Activated B cell treated with CpG ODN at 0.5 μM for 24 hours (primary cell): ENCODE measurements at regions not wholly inside any gene's neighbourhood (a gene's known extent, or its start where the extent isn't known, plus 50 kb on each side); places are given as distances from the start of the nearest gene placed in this dataset.

ENCODE experiments used
- ATAC-seq: fragments of 200-7000 bp; cut with Tn5 transposase; one replicate; pipeline ENCODE4 v1.10.0; 2021; ENCODE audit warnings: low read depth, mild to moderate bottlenecking, moderate library complexity
- CTCF ChIA-PET: fragments of 350-600 bp; sonication (Branson Sonifier 250); formaldehyde crosslinking; loops from one replicate; lab custom pipeline; 2021; ENCODE audit warnings: antibody characterized with exemption; lab: Charles Lee
- POLR2A ChIA-PET: fragments of 350-600 bp; sonication (Branson Sonifier 250); formaldehyde crosslinking; loops from one replicate; lab custom pipeline; 2021; ENCODE audit warnings: antibody characterized with exemption; lab: Charles Lee
- DNase-seq: peaks from one replicate; pipeline ENCODE4 v3.0.0; 2022
- H3K27ac Mint-ChIP-seq: one replicate; pipeline ENCODE4 v1.8.0; 2020; ENCODE audit warnings: mixed read lengths
- H3K27me3 Mint-ChIP-seq: one replicate; pipeline ENCODE4 v1.8.0; 2021; ENCODE audit warnings: mixed read lengths
- H3K36me3 Mint-ChIP-seq: one replicate; pipeline ENCODE4 v1.8.0; 2021; ENCODE audit warnings: low read depth, mixed read lengths
- H3K4me1 Mint-ChIP-seq: one replicate; pipeline ENCODE4 v1.8.0; 2021; ENCODE audit warnings: mixed read lengths
- H3K4me3 Mint-ChIP-seq: one replicate; pipeline ENCODE4 v1.8.0; 2020; ENCODE audit warnings: mild to moderate bottlenecking, mixed read lengths
- H3K9me3 Mint-ChIP-seq: one replicate; pipeline ENCODE4 v1.8.0; 2020; ENCODE audit warnings: mixed read lengths
- intact Hi-C: fragments of 100-400 bp; cut with micrococcal nuclease; formaldehyde crosslinking; loops from one replicate; pipeline ENCODE4 v1.15.1; 2024
- TF ChIP-seq, protein P1 (sequence below): fragments of 200-600 bp; IDR thresholded peaks from one replicate; pipeline ENCODE4 v1.8.0; 2022; ENCODE audit warnings: antibody characterized with exemption, mild to moderate bottlenecking

- H3K36me3 Mint-ChIP-seq = peaks cover 3% of the 10 kb centered on the region
- no peak overlapping the region for H3K27ac Mint-ChIP-seq
- H3K27me3 Mint-ChIP-seq = no peaks in the 10 kb centered on the region
- intact Hi-C loops = loop anchor here (1.0 kb wide), 1 partner anchor 9 kb away; no protein-coding TSS in a partner anchor
- H3K4me3 Mint-ChIP-seq = no peak overlapping the region
- DNase-seq (no peak), ATAC-seq (no peak)
- TF ChIP-seq, protein P1, sequence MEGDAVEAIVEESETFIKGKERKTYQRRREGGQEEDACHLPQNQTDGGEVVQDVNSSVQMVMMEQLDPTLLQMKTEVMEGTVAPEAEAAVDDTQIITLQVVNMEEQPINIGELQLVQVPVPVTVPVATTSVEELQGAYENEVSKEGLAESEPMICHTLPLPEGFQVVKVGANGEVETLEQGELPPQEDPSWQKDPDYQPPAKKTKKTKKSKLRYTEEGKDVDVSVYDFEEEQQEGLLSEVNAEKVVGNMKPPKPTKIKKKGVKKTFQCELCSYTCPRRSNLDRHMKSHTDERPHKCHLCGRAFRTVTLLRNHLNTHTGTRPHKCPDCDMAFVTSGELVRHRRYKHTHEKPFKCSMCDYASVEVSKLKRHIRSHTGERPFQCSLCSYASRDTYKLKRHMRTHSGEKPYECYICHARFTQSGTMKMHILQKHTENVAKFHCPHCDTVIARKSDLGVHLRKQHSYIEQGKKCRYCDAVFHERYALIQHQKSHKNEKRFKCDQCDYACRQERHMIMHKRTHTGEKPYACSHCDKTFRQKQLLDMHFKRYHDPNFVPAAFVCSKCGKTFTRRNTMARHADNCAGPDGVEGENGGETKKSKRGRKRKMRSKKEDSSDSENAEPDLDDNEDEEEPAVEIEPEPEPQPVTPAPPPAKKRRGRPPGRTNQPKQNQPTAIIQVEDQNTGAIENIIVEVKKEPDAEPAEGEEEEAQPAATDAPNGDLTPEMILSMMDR = no peak
- CTCF ChIA-PET = no interaction called here
- H3K9me3 Mint-ChIP-seq = peaks cover 7% of the 10 kb centered on the region
- POLR2A ChIA-PET = interaction anchor here (1.1 kb wide), 1 partner anchor 101 kb away, joined by 3 read pairs; the partner anchor contains the start of gene ATF7IP
- H3K4me1 Mint-ChIP-seq = peaks cover 36% of the 10 kb centered on the region
Observed at GRCh38 chr12:14264778-14265177, 100.7 kb upstream of the ATF7IP start.

DNA sequence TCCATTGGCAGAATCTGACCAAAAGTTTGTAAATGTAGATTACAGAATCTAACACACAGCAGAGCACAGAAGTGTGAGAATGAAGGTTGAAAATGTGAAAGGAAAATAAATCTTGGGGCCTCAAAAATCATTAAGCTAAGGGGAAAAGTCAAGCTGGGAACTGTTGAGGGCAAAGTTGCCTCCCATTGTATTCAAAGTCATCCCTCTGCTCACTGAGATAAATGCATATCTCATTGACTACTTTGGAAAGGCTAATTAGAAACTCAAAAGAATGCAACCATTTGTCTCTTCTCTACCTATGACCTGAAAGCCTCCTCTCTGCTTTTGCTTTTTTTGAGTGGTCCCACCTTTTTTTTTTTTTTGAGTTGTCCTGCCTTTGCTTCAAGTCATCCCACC is 97.4 kb upstream of the ATF7IP start:
- Mint-ChIP-seq H3K4me1 (peaks cover 25% of the 10 kb centered on the region), H3K27me3 (no peaks in the 10 kb centered on the region), H3K9me3 (peaks cover 19% of the 10 kb centered on the region), H3K4me3 (no peak overlapping the region), H3K36me3 (peaks cover 13% of the 10 kb centered on the region), H3K27ac (peak overlapping the region; percentile 20)
- ATAC-seq (no peak), DNase-seq (no peak)
- TF ChIP-seq, protein P1 = no peak
- intact Hi-C loops = no loop called here
- ChIA-PET POLR2A (interaction anchor here (1.2 kb wide), 1 partner anchor 97 kb away, joined by 4 read pairs; the partner anchor contains the start of gene ATF7IP), CTCF (no interaction called here)

- CTCF ChIA-PET = no interaction called here
- no peak overlapping the region for H3K4me3 Mint-ChIP-seq
Observed at GRCh38 chr12:14270392-14270791, 95.1 kb upstream of the ATF7IP start.

DNA sequence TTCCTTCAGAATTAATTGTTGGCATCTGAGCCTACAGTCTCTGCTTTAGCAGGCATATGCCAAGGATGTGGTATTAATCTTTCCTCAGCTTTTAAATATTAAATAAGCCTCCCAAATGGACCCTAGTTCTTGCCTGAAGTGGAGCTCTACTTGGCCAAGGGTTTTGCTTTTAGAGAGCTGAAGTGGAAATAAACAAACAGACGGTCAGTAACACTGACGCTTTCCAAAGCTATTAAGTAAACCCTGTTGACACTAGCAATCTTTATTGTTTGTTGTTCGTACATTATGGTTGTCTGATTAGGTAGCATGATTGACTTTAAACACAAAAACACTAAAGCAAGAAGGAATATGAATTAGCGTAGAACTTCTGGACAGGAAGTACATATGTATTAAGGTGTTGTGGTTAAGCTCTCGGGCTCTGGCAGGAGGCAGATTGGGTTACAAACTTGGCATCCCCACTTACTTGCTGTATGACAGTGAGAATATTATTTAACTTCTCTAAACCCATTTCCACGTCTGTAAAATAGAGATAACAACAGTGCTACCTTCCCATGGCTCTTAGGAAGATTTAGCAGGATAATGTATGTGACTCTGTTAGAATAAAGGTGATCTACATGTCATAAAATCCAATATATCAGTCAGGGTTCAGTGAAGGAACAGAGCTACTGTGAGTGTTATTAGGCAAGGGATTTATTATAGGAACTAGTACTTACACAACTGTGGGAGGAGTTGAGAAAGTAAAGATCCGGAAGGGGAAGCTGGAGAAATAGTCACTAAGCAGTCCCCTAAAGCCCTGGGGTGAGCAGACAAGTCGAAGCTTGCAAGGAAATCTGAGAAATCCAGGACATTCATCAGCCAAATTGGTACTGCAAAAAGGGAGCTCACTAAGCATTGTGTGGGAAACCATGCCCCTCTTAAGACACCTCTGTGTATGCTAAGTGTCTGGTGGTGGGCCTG is 92.2 kb upstream of the ATF7IP start:
- Mint-ChIP-seq H3K27me3 (no peaks in the 10 kb centered on the region), H3K27ac (peak overlapping the region; percentile 87), H3K9me3 (peaks cover 25% of the 10 kb centered on the region), H3K4me3 (peak overlapping the region; percentile 54), H3K36me3 (peaks cover 31% of the 10 kb centered on the region), H3K4me1 (peaks cover 53% of the 10 kb centered on the region)
- intact Hi-C loops = loop anchor here (1.0 kb wide), 2 partner anchors 9 to 15 kb away; no protein-coding TSS in a partner anchor
- ChIA-PET POLR2A (interaction anchor here (0.6 to 3.7 kb wide), 14 partner anchors 9 to 110 kb away, joined by 3 to 41 read pairs (median 5); partner anchors contain the start of gene ATF7IP), CTCF (interaction anchor here (0.8 to 1.9 kb wide), 9 partner anchors 10 to 121 kb away, joined by 3 to 5 read pairs (median 4); partner anchors contain the start of gene ATF7IP)
- ATAC-seq (peak; percentile 68), DNase-seq (no peak)
- TF ChIP-seq, protein P1 = no peak

More at GRCh38 chr12:14270392-14270791, 95.1 kb upstream of the ATF7IP start:
- intact Hi-C loops = no loop called here
- no peak overlapping the region for H3K27ac Mint-ChIP-seq
- POLR2A ChIA-PET = no interaction called here
- DNase-seq (no peak), ATAC-seq (no peak)
- H3K36me3 Mint-ChIP-seq = peaks cover 22% of the 10 kb centered on the region
- no peaks in the 10 kb centered on the region for H3K27me3 Mint-ChIP-seq
- TF ChIP-seq, protein P1 = no peak
- peaks cover 38% of the 10 kb centered on the region for H3K4me1 Mint-ChIP-seq
- peaks cover 19% of the 10 kb centered on the region for H3K9me3 Mint-ChIP-seq

DNA sequence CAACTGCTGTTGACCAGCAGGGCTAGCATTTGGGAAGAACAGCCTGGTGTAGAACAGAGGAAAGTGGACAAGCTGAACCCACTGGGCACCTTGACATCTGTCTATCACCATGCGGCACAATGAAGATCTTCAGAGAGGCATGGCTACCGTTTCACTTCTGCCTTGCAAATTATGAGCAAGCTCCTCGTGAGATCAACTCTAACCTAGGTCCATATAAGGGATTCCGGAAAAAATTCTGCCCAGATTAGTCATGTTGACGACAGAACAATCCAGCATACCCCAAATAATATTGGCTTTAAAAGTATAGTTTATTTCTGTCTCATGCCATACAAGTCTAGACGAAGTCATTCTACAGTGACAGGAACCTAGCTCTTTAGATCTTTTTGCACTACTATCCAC is 91.6 kb upstream of the ATF7IP start:
- Mint-ChIP-seq H3K9me3 (peaks cover 25% of the 10 kb centered on the region), H3K4me1 (peaks cover 56% of the 10 kb centered on the region), H3K27ac (peak overlapping the region; percentile 87), H3K4me3 (peak overlapping the region; percentile 54), H3K36me3 (peaks cover 33% of the 10 kb centered on the region), H3K27me3 (no peaks in the 10 kb centered on the region)
- intact Hi-C loops = loop anchor here (1.0 kb wide), 3 partner anchors 9 to 16 kb away; no protein-coding TSS in a partner anchor
- ChIA-PET CTCF (interaction anchor here (0.9 to 1.9 kb wide), 7 partner anchors 10 to 120 kb away, joined by 3 to 5 read pairs (median 4); no protein-coding TSS in a partner anchor), POLR2A (interaction anchor here (0.6 to 3.7 kb wide), 12 partner anchors 9 to 108 kb away, joined by 3 to 41 read pairs (median 6); partner anchors contain the start of gene ATF7IP)
- TF ChIP-seq, protein P1 = no peak
- ATAC-seq = peak; percentile 75
- no peak for DNase-seq
